Smooth muscle cell (in vitro differentiated cells): ENCODE measurements at regions not wholly inside any gene's neighbourhood (a gene's known extent, or its start where the extent isn't known, plus 50 kb on each side); places are given as distances from the start of the nearest gene placed in this dataset.

Experiments
- DNase-seq: peaks from one replicate; lab custom pipeline; 2025; ENCODE audit not compliant: unreplicated experiment; lab: John Stamatoyannopoulos, UW
- H2AFZ ChIP-seq: fragments of 200-600 bp; sonication (generic); 2 replicates; pipeline ENCODE4 v1.6.0; 2016; ENCODE audit warnings: antibody characterized with exemption, low read depth, mild to moderate bottlenecking
- H3F3A ChIP-seq: fragments of 200-600 bp; sonication (generic); 2 replicates; pipeline ENCODE4 v1.6.0; 2017; ENCODE audit warnings: antibody characterized with exemption, low read depth
- H3K27ac ChIP-seq: fragments of 200-600 bp; sonication (generic); 2 replicates; pipeline ENCODE4 v1.5.1; 2016; ENCODE audit warnings: low read depth, mild to moderate bottlenecking
- H3K27me3 ChIP-seq: fragments of 200-600 bp; sonication (generic); 2 replicates; pipeline ENCODE4 v1.6.1; 2016; ENCODE audit warnings: low read depth, mild to moderate bottlenecking
- H3K36me3 ChIP-seq: fragments of 200-600 bp; sonication (generic); 2 replicates; pipeline ENCODE4 v1.5.1; 2016; ENCODE audit warnings: low read depth
- H3K4me1 ChIP-seq: fragments of 200-600 bp; sonication (generic); 2 replicates; pipeline ENCODE4 v1.5.1; 2016; ENCODE audit warnings: low read depth
- H3K4me2 ChIP-seq: fragments of 200-600 bp; sonication (generic); 2 replicates; pipeline ENCODE4 v1.6.0; 2016; ENCODE audit warnings: mild to moderate bottlenecking
- H3K4me3 ChIP-seq: fragments of 200-600 bp; sonication (generic); 2 replicates; pipeline ENCODE4 v1.5.1; 2016; ENCODE audit warnings: mild to moderate bottlenecking
- H3K79me2 ChIP-seq: fragments of 200-600 bp; sonication (generic); 2 replicates; pipeline ENCODE4 v1.6.0; 2016; ENCODE audit warnings: low read depth, mild to moderate bottlenecking
- H3K9ac ChIP-seq: fragments of 200-600 bp; sonication (generic); 2 replicates; pipeline ENCODE4 v1.6.0; 2016; ENCODE audit warnings: low read depth
- H3K9me3 ChIP-seq: fragments of 200-600 bp; sonication (generic); replicated peaks from 2 replicates; pipeline ENCODE4 v1.5.1; 2016; ENCODE audit warnings: low read depth
- H4K20me1 ChIP-seq: fragments of 200-600 bp; sonication (generic); 2 replicates; pipeline ENCODE4 v1.6.0; 2016; ENCODE audit warnings: low read depth
- WGBS: methylation state at CpG from one replicate; pipeline ENCODE4 v1.1.7; 2016; ENCODE audit warnings: low lambda C conversion rate; 5-methylcytosine and 5-hydroxymethylcytosine counted together
- TF ChIP-seq, protein P1 (sequence below): fragments of 200-600 bp; sonication (generic); IDR thresholded peaks from 2 replicates; pipeline ENCODE4 v1.5.1; 2017; ENCODE audit warnings: borderline replicate concordance, mild to moderate bottlenecking, antibody characterized with exemption; ENCODE audit not compliant: insufficient read depth, poor library complexity, severe bottlenecking

GRCh38 chr5:124454081-124454480 lies 292.4 kb downstream of the ZNF608 start:
- no peaks in the 10 kb centered on the region for H3K36me3 ChIP-seq
- WGBS = 48% methylated on average over 3 of the region's 3 CpGs
- no peaks in the 10 kb centered on the region for H3K9me3 ChIP-seq
- H3F3A ChIP-seq = no peaks in the 10 kb centered on the region
- no peak overlapping the region for H2AFZ ChIP-seq
- TF ChIP-seq, protein P1, sequence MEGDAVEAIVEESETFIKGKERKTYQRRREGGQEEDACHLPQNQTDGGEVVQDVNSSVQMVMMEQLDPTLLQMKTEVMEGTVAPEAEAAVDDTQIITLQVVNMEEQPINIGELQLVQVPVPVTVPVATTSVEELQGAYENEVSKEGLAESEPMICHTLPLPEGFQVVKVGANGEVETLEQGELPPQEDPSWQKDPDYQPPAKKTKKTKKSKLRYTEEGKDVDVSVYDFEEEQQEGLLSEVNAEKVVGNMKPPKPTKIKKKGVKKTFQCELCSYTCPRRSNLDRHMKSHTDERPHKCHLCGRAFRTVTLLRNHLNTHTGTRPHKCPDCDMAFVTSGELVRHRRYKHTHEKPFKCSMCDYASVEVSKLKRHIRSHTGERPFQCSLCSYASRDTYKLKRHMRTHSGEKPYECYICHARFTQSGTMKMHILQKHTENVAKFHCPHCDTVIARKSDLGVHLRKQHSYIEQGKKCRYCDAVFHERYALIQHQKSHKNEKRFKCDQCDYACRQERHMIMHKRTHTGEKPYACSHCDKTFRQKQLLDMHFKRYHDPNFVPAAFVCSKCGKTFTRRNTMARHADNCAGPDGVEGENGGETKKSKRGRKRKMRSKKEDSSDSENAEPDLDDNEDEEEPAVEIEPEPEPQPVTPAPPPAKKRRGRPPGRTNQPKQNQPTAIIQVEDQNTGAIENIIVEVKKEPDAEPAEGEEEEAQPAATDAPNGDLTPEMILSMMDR = no peak
- peak overlapping the region; percentile 47 for H3K4me2 ChIP-seq
- no peaks in the 10 kb centered on the region for H3K27me3 ChIP-seq
- no peak overlapping the region for H3K9ac ChIP-seq
- H3K79me2 ChIP-seq = no peaks in the 10 kb centered on the region
- H3K4me3 ChIP-seq = no peak overlapping the region
- peaks cover 29% of the 10 kb centered on the region for H3K4me1 ChIP-seq
- DNase-seq = no peak
- H3K27ac ChIP-seq = peak overlapping the region; percentile 69
- no peaks in the 10 kb centered on the region for H4K20me1 ChIP-seq

- Histone ChIP-seq H3K36me3 (no peaks in the 10 kb centered on the region), H3K4me1 (peaks cover 29% of the 10 kb centered on the region), H3K27me3 (no peaks in the 10 kb centered on the region), H2AFZ (no peak overlapping the region), H3K4me2 (peak overlapping the region; percentile 47), H3F3A (no peaks in the 10 kb centered on the region), H3K9me3 (no peaks in the 10 kb centered on the region), H3K4me3 (no peak overlapping the region), H3K79me2 (no peaks in the 10 kb centered on the region), H3K27ac (peak overlapping the region; percentile 69), H3K9ac (no peak overlapping the region), H4K20me1 (no peaks in the 10 kb centered on the region)
- TF ChIP-seq, protein P1 = no peak
- WGBS = 46% methylated on average over 5 of the region's 5 CpGs
- DNase-seq = no peak
These were observed 293.0 kb downstream of the ZNF608 start for GRCh38 chr5:124453221-124454051.

DNA sequence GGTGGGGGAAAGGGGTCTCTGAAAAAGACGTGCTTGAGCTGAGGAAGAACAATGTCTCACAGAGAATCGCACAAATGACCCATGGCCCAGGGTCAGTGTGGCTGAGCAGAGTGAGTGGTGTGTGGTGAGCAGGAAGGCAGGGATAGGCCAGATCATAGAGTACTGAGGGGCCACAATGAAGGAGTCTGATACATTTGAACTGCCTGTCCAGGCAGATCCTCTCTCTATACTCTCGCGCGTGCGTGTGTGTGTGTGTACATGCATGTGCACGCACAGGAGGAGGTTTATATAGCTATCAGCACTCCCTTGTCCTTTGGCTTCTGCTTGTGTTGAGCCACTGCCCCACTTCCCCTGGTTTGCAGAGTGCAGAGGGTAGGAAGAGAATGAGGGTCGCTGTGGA lies 294.0 kb downstream of the ZNF608 start:
- H3K27ac ChIP-seq = no peak overlapping the region
- no peak overlapping the region for H3K4me3 ChIP-seq
- H3F3A ChIP-seq = no peaks in the 10 kb centered on the region
- H3K36me3 ChIP-seq = no peaks in the 10 kb centered on the region
- TF ChIP-seq, protein P1 = no peak
- no peak for DNase-seq
- peaks cover 22% of the 10 kb centered on the region for H3K4me1 ChIP-seq
- 98% methylated on average over 8 of the region's 8 CpGs for WGBS
- H3K79me2 ChIP-seq = no peaks in the 10 kb centered on the region
- no peaks in the 10 kb centered on the region for H4K20me1 ChIP-seq
- H3K4me2 ChIP-seq = no peak overlapping the region
- no peak overlapping the region for H2AFZ ChIP-seq
- H3K9me3 ChIP-seq = no peaks in the 10 kb centered on the region
- no peak overlapping the region for H3K9ac ChIP-seq
- no peaks in the 10 kb centered on the region for H3K27me3 ChIP-seq
